ENCODE measurements at regions not wholly inside any gene's neighbourhood (a gene's known extent, or its start where the extent isn't known, plus 50 kb on each side); places are given as distances from the start of the nearest gene placed in this dataset.

DNA sequence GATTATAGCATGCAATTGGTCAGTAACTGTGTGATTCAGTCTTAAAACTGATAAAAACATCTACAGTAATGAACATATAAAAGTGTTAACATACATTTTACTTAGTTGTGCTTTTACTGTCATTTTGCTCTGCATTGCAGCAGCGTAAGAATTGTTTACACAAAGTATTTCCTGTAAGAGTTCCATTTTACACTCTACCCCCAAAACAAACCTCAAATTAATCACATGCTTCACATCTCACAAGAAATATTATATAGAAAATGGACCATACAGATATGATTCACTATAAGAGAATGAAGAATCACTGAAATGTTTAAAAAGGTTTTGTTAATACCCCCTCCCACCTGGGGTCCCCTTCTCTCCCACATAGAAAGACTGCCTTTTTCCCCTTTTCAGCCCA, 225.9 kb upstream of the LRRN1 start:
- DNase-seq (ENCODE audit: low read depth), result no peak

DNA sequence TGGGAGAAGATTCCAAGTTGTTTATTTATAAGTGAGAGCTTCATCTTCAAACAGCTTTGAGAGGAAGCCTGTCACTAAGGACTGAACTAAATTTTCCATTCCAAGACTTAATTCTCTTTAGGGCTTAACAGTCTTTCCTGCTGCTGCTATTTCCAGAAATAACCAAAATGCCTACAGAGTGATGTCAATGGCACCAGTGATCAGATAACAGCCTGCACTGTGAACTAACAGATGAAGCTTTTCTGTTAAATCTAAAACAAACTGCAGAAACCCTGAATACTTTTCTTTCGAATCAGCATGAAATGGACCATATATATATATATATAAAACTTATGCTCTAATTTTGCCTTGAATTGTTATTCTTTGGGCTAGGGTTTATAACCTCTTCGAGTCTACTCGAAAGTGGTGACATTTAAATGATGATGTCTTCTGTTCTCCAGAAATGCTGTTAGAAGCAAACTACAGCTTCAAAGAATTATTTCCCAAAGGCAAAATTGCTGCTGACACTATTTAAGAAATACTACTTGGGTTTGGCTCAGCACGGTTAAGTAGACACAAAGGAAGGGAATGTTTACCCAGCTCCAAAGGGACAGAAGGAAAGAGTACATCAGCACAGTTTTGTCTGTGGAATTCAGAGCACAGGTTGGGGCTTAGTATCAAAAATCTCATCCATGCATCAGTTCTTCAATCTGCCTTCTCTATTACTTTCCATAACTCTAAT, 238.5 kb upstream of the LRRN1 start:
- no peak for DNase-seq (ENCODE audit: low read depth)

- no peak for DNase-seq (ENCODE audit: low read depth)
Observed at GRCh38 chr3:3559786-3560185, 239.4 kb upstream of the LRRN1 start.

DNA sequence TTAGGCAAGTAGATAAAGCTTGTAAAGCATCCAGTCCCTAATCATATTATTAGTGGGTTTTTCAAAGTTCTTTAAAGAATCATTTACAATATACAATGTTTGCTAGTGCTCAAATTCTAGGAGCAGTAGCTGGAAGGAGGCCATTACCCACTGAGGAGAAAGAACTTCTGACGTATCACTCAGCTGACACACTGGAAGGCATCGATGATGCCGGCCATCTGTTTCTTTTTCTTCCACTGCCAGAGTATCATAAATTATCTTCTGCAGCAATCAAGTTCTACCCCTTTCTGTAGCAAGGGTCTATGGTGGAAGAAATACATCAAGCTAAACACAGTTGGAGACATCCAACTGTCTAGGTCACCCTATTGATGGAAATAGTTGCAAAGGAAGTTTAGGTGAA, 243.2 kb upstream of the LRRN1 start:
- DNase-seq (ENCODE audit: low read depth), result no peak

DNA sequence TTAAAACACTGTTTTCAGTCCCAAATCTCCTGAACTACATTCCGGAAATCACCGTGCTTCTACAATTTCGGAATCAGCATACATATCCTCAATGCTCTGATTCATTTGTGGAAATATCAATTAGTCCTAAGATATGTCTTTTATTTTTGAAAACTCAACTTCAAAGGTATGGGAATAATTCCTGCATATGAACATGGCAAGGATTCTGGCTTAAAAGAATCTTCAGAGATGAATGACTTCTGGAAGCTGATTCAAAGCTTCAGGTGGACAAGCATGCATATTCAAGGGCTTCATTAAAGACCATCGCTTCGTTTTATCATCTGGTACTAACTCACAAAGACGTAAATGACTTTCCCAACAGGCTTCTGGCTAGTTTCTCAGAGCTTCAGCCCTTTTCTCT, 246.0 kb upstream of the LRRN1 start:
- DNase-seq (ENCODE audit: low read depth), result no peak

DNA sequence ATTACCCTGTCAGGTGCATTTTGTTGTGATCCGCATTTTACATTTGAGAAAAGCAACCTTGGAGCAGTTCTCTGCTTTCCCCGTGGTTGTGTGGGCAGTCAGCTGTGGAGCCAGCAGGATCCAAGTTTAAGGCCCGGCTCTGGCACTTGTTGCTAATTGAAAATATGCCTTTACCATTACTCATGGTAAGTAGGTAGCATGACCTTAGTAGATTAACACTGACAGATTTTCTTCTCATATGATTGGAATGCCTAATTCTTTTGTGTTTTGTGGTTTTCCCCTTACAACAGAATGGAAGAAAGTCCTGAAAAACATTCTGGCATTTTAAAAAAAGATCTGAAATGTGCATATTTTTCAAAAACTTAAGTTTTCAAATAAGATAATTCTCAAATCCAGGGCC, 246.5 kb upstream of the LRRN1 start:
- peak; percentile 41 for DNase-seq (ENCODE audit: low read depth)

DNA sequence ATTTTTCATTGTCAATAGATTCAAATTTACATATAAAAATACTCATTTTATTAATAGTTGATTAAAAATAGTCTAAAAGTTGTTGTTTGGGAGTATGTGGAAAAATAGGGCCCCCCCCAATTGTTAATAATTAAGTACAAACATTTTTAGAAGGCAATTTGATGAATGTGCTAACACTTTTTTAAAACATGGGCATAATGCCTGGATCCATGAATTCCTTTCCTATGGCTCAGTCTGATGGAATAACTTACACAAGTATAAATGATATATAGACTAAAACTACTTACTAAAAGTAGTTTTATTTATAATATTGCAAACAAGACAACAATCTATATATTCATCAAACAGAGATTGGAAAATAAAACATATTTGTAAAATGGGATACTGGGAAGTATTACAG, 247.2 kb upstream of the LRRN1 start:
- no peak for DNase-seq (ENCODE audit: low read depth)

DNA sequence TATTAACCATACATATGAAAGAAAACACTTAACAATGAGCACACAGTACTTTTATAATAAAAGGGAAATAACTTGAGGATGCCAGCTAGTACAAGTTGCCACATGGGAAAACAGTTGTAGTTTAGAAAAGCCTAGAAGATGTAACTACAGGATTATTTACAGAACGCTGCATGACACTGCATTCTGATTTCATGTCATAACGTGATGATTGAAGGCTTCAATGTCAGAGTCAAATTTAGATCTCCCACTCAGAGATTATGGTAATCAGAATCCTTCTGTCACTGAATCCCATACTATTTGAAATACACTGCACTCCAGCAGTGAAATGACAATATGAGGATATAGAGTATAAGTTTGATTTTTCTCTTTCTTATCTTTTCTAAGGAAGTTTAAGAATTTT, 253.9 kb upstream of the LRRN1 start:
- no peak for DNase-seq (ENCODE audit: low read depth)

GRCh38 chr3:3538451-3538850, 260.8 kb upstream of the LRRN1 start:
- no peak for DNase-seq (ENCODE audit: low read depth)

GRCh38 chr3:3532508-3532907, 266.7 kb upstream of the LRRN1 start:
- no peak for DNase-seq (ENCODE audit: low read depth)

- no peak for DNase-seq (ENCODE audit: low read depth)
Observed at GRCh38 chr3:3531476-3531875, 267.8 kb upstream of the LRRN1 start.

DNA sequence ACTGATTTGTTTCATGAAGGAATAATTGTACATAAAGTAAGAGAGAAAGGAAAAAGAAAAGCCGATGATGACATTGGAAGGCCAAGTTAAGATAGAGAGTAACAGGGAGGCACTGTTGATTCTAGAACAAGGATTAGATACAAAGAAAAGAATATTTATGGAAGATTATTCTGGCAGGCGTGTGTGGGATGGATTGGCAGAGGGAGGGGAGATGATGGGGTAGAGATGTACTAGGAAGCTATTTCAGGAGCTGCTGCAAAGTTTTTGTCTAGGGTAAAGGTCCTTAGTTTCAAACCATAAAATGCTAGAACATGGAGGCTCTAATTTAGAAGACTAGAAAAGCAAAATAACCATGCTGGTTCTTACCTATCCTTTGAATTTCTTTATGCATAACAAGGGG, 280.0 kb upstream of the LRRN1 start:
- no peak for DNase-seq (ENCODE audit: low read depth)

GRCh38 chr3:3516996-3517395, 282.2 kb upstream of the LRRN1 start:
- no peak for DNase-seq (ENCODE audit: low read depth)

- no peak for DNase-seq (ENCODE audit: low read depth)
Observed at GRCh38 chr3:3516384-3516783, 282.8 kb upstream of the LRRN1 start.

- DNase-seq (ENCODE audit: low read depth), result no peak
Observed at GRCh38 chr3:3509665-3510064, 289.6 kb upstream of the LRRN1 start.

DNA sequence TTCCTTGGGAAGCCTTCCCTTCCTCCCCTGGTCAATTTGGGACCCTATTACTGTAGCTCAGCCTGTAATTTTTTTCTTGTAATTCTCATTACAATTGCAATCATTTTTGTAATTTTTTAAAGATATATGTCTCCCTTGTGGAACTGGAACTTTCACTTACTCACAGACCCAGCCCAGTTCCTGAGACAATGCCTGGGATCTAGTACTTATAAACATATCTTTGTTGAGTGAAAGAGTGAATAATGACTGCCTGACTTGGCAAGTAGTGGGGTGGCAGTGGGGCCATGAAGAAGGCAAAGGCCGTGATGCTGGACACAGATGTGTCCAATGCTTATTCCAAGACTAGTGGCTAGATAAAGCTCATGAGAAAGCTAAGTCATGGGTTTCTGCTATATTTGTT, 294.5 kb upstream of the LRRN1 start:
- no peak for DNase-seq (ENCODE audit: low read depth)

DNA sequence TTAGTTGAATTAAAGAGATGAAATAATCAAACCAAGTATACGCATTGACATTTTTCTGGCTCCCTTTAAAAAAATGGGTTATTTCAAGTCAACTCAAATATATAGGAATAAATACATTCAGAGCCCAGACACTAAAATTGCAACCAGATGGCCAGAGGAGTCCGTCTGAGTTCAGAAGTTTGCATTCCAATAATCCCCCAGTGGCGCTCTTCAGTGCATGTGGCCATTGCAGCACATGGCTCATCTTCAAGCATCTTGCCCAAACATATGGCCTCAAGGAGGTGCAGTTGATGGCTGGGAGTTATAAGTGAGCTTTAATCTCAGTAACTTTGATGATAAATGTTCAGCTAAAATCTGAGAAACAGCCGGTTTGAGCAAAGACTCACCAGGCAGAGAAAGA, 295.8 kb upstream of the LRRN1 start:
- no peak for DNase-seq (ENCODE audit: low read depth)

- DNase-seq (ENCODE audit: low read depth), result no peak
Observed at GRCh38 chr3:3499987-3500386, 299.2 kb upstream of the LRRN1 start.

- DNase-seq (ENCODE audit: low read depth), result no peak
Observed at GRCh38 chr3:3499012-3499562, 300.1 kb upstream of the LRRN1 start.

DNA sequence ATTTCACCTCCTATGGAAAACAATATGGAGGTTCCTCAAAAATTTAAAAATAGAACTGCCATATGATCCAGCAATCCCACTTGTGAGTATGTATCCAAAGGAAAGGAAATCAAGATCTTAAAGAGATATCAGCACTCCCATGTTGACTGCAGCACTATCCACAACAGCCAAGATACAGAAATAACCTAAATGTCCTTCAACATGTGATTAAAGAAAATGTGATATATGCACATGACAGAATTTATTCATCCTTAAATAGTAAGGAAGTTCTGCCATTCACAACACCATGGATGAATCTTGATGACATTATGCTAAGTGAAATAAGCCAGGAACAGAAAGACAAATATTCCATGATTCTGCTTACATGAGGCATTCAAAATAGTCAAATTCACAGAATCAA, 303.6 kb upstream of the LRRN1 start:
- DNase-seq (ENCODE audit: low read depth), result no peak

DNA sequence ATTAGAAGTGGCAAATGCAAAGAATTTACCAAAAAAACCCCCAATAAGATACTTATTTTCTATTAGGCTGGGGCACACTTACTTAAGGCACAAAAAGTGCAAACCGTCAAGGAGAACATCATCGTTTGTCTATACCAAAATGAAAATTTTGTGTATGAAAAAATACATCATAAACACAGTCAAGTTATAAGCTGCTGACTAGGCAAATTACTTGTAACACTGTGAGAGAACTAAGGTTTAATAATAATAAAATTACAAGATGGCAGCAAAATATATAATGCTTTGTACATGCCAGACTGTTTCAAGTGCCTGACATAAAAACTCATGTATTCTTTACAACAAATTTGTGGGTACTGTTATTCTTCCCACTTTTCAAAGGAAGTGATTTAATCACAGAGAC, 297.2 kb upstream of the CRBN start:
- no peak for DNase-seq (ENCODE audit: low read depth)

DNA sequence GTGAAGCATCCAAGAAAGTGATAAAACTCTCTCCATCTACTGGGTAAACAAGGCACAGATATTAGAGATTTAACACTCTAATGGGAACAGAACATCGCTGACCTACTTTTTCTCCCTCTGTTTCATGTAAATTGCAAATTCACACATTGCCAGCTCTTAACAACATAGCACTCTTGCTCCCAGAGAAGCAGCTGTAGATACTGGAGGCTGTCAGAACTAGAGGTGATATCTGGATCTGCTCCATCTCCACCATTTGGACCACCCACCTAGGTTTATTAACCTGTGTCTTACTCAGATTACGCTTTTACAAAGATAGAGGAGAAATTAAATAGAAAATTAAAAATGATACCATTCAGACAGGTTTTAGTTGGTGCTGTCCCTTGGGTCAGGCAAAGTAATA, 289.1 kb upstream of the CRBN start:
- no peak for DNase-seq (ENCODE audit: low read depth)

DNA sequence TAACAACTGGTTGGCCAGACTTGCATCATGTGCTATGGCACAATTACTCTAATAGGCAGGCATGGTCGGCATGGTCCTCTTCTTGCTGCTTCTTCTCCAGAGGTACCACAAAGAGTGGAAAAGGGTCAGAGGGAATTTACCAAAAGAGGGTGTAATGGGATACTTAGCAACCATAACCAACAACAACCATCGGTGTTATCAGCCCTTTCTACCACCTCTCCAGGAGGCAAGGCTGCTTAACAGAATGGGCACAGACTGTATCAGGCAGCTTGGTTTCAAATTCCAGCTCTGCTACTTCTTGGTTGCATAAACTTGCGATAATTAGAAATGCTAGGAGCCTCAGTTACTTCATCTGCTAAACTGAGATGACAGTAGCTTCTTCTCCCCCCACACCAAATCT, 284.6 kb upstream of the CRBN start:
- DNase-seq (ENCODE audit: low read depth), result no peak

GRCh38 chr3:3461317-3461716, 281.8 kb upstream of the CRBN start:
- no peak for DNase-seq (ENCODE audit: low read depth)

Data from HT1080 (cell line).